ENCODE measurements at regions not wholly inside any gene's neighbourhood (a gene's known extent, or its start where the extent isn't known, plus 50 kb on each side); places are given as distances from the start of the nearest gene placed in this dataset.

DNA sequence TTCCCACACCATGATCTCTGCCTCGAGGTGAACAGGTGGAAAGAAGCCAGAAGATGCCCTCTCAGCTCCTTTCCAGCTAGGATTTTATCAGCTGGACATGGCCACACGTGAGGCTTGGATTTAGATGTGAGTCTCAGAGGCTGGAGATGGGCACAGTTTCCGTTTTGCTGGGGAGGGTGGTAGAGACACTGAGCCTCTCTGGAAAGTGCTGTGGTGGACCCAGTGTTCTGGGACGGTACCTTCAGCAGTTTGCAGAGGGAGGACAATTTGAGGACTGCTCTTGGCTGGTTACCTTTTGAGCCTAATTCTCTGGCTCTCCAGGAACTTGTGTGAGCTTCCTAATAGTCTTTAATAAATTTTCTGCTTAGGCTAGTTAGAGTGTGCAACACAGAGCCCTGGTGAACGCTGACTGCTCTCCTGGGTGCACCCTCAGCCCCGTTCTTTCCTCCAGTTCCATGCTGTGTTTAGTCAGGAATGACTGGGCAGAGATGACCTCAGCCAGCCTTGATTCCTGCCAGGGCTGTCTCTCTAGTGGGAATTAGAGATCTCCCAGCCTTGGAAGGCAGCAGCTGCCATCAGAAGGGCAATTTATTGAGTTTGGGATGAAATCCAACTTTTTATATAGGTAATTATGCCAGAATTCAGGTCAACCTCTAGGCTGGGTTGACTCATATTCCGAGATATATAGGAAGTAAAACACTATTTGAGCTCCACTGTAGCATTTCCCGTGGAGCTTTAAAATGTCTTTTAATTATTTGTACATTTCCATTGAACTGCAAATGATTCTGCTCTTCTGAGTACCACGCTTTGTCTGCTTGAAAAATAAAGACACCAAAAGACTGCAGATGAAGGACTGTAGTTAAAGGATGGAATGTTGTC is 103.9 kb downstream of the GATA3 start:
- TF ChIP-seq CTCF (conservative IDR thresholded peaks at IDR 0.05) (no peak), EZH2 (IDR thresholded peaks at IDR 0.05; ENCODE audit: low read depth) (no peak)
